Heart left ventricle (tissue), 16 donors: ENCODE measurements at regions not wholly inside any gene's neighbourhood (a gene's known extent, or its start where the extent isn't known, plus 50 kb on each side); places are given as distances from the start of the nearest gene placed in this dataset.

Experiments used
- ATAC-seq, 4 donors: fragments of 200-7000 bp; cut with Tn5 transposase; one replicate each; pipeline ENCODE4 v1.9.1; 2020 to 2022; ENCODE audit warnings: moderate library complexity in 4 of 4, mild to moderate bottlenecking in 3 of 4, moderate number of reproducible peaks in 1 of 4
- DNase-seq, 5 donors: peaks; one replicate each; pipeline ENCODE4 v3.0.0-alpha.2; 2020
- H3K27ac ChIP-seq, 12 donors: fragments of 200-600 bp; sonication (generic) in 4 of 12; one replicate each; pipeline versions ENCODE4 v1.5.0 to v1.8.0; 2016 to 2022; ENCODE audit warnings: mild to moderate bottlenecking in 2 of 12
- H3K27me3 ChIP-seq, 9 donors: fragments of 200-600 bp; sonication (generic) in 2 of 9; one replicate each; pipeline versions ENCODE4 v1.5.1 to v1.8.0; 2016 to 2022; ENCODE audit warnings: mild to moderate bottlenecking in 3 of 9
- H3K36me3 ChIP-seq, 9 donors: fragments of 200-600 bp; sonication (generic) in 2 of 9; one replicate each; pipeline versions ENCODE4 v1.5.0 to v1.8.0; 2018 to 2022; ENCODE audit warnings: mild to moderate bottlenecking in 2 of 9
- H3K4me1 ChIP-seq, 12 donors: fragments of 200-600 bp; sonication (generic) in 4 of 12; one replicate each; pipeline versions ENCODE4 v1.5.0 to v1.8.0; 2016 to 2022; ENCODE audit warnings: mild to moderate bottlenecking in 3 of 12
- H3K4me3 ChIP-seq, 12 donors: fragments of 200-600 bp; sonication (generic) in 4 of 12; one replicate each; pipeline versions ENCODE4 v1.5.0 to v1.8.0; 2017 to 2022; ENCODE audit warnings: mild to moderate bottlenecking in 9 of 12, moderate library complexity in 4 of 12
- H3K9me3 ChIP-seq, 12 donors: fragments of 200-600 bp; sonication (generic) in 4 of 12; one replicate each; pipeline versions ENCODE4 v1.5.0 to v1.8.0; 2016 to 2022; ENCODE audit warnings: mild to moderate bottlenecking in 1 of 12
- POLR2A ChIP-seq, 2 donors: fragments of 450-650 bp; IDR thresholded peaks; one replicate each; pipeline ENCODE4 v1.6.1; 2017; ENCODE audit warnings: antibody characterized with exemption in 2 of 2, mild to moderate bottlenecking in 2 of 2, moderate library complexity in 2 of 2
- WGBS, 4 donors: extraction: QIAGEN DNeasy Blood & Tissue Kit in 2 of 4; methylation state at CpG; one replicate each; pipeline versions ENCODE4 v1.1.5 to v1.1.7; 2013 to 2018; 5-methylcytosine and 5-hydroxymethylcytosine counted together
- intact Hi-C, 10 donors: fragments of 100-400 bp; cut with DNase I; formaldehyde crosslinking; loops; one replicate each; pipeline versions ENCODE4 v1.11.1 to v1.14.2; 2022
- TF ChIP-seq, protein P1 (sequence below), 12 donors: fragments of 200-600 bp; sonication (generic) in 4 of 12; IDR thresholded peaks; one replicate each; pipeline versions ENCODE4 v1.5.0 to v1.8.0; 2018 to 2022; ENCODE audit warnings: antibody characterized with exemption in 12 of 12, mild to moderate bottlenecking in 5 of 12
- donor health status: ischemic (EF 13 %, LVEDD 7.1; RV severe dilation, severe dysfunction).
- donor health status: healthy with polysubstance abuse.
- donor health status: DM: no; HTN: yes; CAD: no.
- donor health status: DM: no; HTN: no; CAD: no.
- donor health status: ischemic (EF 25% LVEDD 6.9; RV normal size, moderate dysfunction).
- donor health status: ischemic (EF 25% LVEDD 5.7; RV mildly dilated, moderate dysfunction).
- donor health status: healthy.
- donor health status: DM: yes; HTN: yes; CAD: no.
- donor health status: ischemic (EF 35%, LVEDD 5.7; RV mildly dilated, moderate dysfunction).
- donor health status: nonischemic (EF 11% LVEDD 7.7; RV severe dilation, severe dysfunction).
- donor health status: DM: yes; HTN: yes; CAD: no.
- donor health status: PGD.
- donor health status: ischemic (EF 29% LVEDD 5.4; RV normal size, mild dysfunction).
- donor health status: nonischemic (EF 23%, LVEDD 6.1; RV moderate dilation, normal function).

DNA sequence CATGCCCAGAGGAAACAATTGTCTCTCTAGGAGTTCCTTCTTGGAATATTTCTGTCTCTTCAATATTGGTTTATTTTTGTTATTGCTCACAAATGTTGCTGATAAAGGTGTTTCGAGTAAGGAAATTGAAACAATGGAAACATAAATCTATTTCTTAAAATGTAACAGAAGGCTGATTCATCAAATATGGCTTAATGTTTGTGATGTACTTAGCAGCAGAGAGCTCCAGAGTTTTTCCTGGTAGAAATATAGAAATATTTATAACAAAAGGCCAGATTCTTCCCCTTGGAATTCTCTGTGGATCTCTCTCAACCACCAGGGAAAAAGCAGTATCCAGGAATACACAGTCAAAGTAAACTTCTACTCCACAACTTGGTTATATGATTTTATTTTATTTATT lies 149.2 kb upstream of the LRIG3 start:
- ATAC-seq (no peak), DNase-seq (no peak)
- Histone ChIP-seq H3K27ac (no peak overlapping the region), H3K9me3 (no peaks in the 10 kb centered on the region), H3K36me3 (no peaks in the 10 kb centered on the region), H3K4me1 (no peaks in the 10 kb centered on the region), H3K27me3 (no peaks in the 10 kb centered on the region), H3K4me3 (no peak overlapping the region)
- no peak for TF ChIP-seq POLR2A (IDR thresholded peaks at IDR 0.05)
- TF ChIP-seq, protein P1, sequence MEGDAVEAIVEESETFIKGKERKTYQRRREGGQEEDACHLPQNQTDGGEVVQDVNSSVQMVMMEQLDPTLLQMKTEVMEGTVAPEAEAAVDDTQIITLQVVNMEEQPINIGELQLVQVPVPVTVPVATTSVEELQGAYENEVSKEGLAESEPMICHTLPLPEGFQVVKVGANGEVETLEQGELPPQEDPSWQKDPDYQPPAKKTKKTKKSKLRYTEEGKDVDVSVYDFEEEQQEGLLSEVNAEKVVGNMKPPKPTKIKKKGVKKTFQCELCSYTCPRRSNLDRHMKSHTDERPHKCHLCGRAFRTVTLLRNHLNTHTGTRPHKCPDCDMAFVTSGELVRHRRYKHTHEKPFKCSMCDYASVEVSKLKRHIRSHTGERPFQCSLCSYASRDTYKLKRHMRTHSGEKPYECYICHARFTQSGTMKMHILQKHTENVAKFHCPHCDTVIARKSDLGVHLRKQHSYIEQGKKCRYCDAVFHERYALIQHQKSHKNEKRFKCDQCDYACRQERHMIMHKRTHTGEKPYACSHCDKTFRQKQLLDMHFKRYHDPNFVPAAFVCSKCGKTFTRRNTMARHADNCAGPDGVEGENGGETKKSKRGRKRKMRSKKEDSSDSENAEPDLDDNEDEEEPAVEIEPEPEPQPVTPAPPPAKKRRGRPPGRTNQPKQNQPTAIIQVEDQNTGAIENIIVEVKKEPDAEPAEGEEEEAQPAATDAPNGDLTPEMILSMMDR (IDR thresholded peaks at IDR 0.05), result no peak
- WGBS, 4 donors, result 61 to 68% (median 62%) methylated on average over 1 of the region's 1 CpG
- intact Hi-C loops, result no loop called here

DNA sequence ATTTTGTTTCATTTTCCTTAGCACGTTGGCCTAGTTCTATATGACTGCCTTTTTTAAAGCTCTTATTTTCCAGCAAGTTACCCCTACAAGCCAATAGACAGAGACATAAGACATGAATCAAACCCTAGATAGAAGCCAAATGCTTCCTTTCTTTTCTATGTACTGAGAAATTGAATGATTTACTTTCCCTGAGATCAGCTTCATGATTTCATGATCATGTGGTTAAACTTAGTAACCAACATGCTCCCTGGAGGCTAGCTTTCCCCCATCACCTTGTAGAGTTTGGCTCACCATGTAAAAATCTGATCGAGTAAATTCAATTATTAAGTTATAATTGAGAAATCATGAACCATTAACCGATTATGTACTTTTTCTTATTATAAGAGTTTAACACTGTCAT lies 148.1 kb upstream of the LRIG3 start:
- Histone ChIP-seq H3K36me3 (no peaks in the 10 kb centered on the region), H3K27ac (no peak overlapping the region), H3K9me3 (no peaks in the 10 kb centered on the region), H3K27me3 (no peaks in the 10 kb centered on the region), H3K4me3 (no peak overlapping the region), H3K4me1 (no peaks in the 10 kb centered on the region)
- TF ChIP-seq, protein P1 (IDR thresholded peaks at IDR 0.05), result no peak
- DNase-seq, result no peak
- intact Hi-C loops, result no loop called here
- ATAC-seq, result no peak
- 89 to 94% (median 91%) methylated on average over 3 of the region's 3 CpGs for WGBS, 4 donors

DNA sequence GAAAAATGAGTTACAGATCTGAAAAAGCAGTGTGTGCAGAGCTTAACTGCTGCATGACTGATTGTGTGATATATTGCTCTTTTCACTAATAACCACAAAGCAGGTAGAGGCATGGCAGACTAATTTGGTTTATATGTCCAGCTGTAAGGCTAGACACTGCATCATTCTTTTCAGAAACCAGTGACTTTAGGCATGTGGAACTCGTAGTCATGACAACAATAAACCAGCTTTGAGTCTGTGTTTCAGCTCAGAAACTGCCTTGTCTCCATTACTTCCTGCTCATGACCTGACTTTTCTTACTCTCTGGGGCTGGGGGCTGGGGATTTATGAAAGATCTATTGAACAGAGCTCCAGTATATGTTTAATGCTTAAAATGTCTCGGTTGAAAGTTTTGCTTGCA lies 146.8 kb upstream of the LRIG3 start:
- DNase-seq (no peak), ATAC-seq (no peak)
- intact Hi-C loops, result no loop called here
- Histone ChIP-seq H3K9me3 (no peaks in the 10 kb centered on the region), H3K4me3 (no peak overlapping the region), H3K27me3 (no peaks in the 10 kb centered on the region), H3K36me3 (no peaks in the 10 kb centered on the region), H3K27ac (no peak overlapping the region), H3K4me1 (no peaks in the 10 kb centered on the region)
- no peak for TF ChIP-seq POLR2A (IDR thresholded peaks at IDR 0.05)
- TF ChIP-seq, protein P1 (IDR thresholded peaks at IDR 0.05), result no peak
- 37 to 54% (median 42%) methylated on average over 2 of the region's 2 CpGs for WGBS, 4 donors

GRCh38 chr12:59066445-59066844 lies 146.1 kb upstream of the LRIG3 start:
- no peak overlapping the region for H3K4me3 ChIP-seq
- ATAC-seq (no peak), DNase-seq (no peak)
- no peaks in the 10 kb centered on the region for H3K27me3 ChIP-seq
- no peak overlapping the region for H3K27ac ChIP-seq
- H3K4me1 ChIP-seq, result no peaks in the 10 kb centered on the region
- no peaks in the 10 kb centered on the region for H3K9me3 ChIP-seq
- WGBS, 4 donors, result 58 to 80% (median 72%) methylated on average over 1 of the region's 1 CpG
- no peaks in the 10 kb centered on the region for H3K36me3 ChIP-seq
- intact Hi-C loops, result no loop called here
- no peak for TF ChIP-seq POLR2A (IDR thresholded peaks at IDR 0.05)
- TF ChIP-seq, protein P1 (IDR thresholded peaks at IDR 0.05), result no peak
